GM18499 (cell line): ENCODE measurements at regions not wholly inside any gene's neighbourhood (a gene's known extent, or its start where the extent isn't known, plus 50 kb on each side); places are given as distances from the start of the nearest gene placed in this dataset.
"Not testable (repeated sequence)": the region's sequence is repeated elsewhere in the genome, so short reads cannot be mapped to it uniquely, and the experiment has no call there.

Experiments used
- ATAC-seq: cut with Tn5 transposase; IDR thresholded peaks from one replicate; pipeline ENCODE4 v1.9.1; 2021; ENCODE audit warnings: moderate number of reproducible peaks; ENCODE audit not compliant: insufficient read depth, unreplicated experiment

GRCh38 chr3:154904328-154904727 lies 175.8 kb upstream of the MME start:
- ATAC-seq = no peak

GRCh38 chr3:154902495-154902894 lies 177.6 kb upstream of the MME start:
- not testable (repeated sequence) for ATAC-seq

- no peak for ATAC-seq
These were observed 178.8 kb upstream of the MME start for GRCh38 chr3:154901278-154901677.

GRCh38 chr3:154900816-154901215 lies 179.3 kb upstream of the MME start:
- no peak for ATAC-seq

GRCh38 chr3:154898916-154899315 lies 181.2 kb upstream of the MME start:
- ATAC-seq = no peak

- no peak for ATAC-seq
These were observed 181.7 kb upstream of the MME start for GRCh38 chr3:154898443-154898842.

- no peak for ATAC-seq
These were observed 186.3 kb upstream of the MME start for GRCh38 chr3:154893813-154894212.

- ATAC-seq = no peak
These were observed 190.9 kb upstream of the MME start for GRCh38 chr3:154889227-154889634.

- ATAC-seq = no peak
These were observed 192.2 kb upstream of the MME start for GRCh38 chr3:154887869-154888268.

- no peak for ATAC-seq
These were observed 193.7 kb upstream of the MME start for GRCh38 chr3:154886437-154886836.

- ATAC-seq = no peak
These were observed 194.7 kb upstream of the MME start for GRCh38 chr3:154885418-154885817.

GRCh38 chr3:154884952-154885351 lies 195.2 kb upstream of the MME start:
- ATAC-seq = no peak

GRCh38 chr3:154875142-154875541 lies 205.0 kb upstream of the MME start:
- no peak for ATAC-seq

GRCh38 chr3:154872696-154873095 lies 207.4 kb upstream of the MME start:
- ATAC-seq = no peak

GRCh38 chr3:154872074-154872473 lies 208.0 kb upstream of the MME start:
- ATAC-seq = no peak

GRCh38 chr3:154864947-154865346 lies 215.2 kb upstream of the MME start:
- ATAC-seq = no peak

GRCh38 chr3:154862265-154862664 lies 217.9 kb upstream of the MME start:
- peak; percentile 70 for ATAC-seq

GRCh38 chr3:154852998-154853397 lies 227.1 kb upstream of the MME start:
- not testable (repeated sequence) for ATAC-seq

GRCh38 chr3:154852515-154852914 lies 227.6 kb upstream of the MME start:
- ATAC-seq = no peak

- no peak for ATAC-seq
These were observed 228.5 kb upstream of the MME start for GRCh38 chr3:154851644-154852043.

- ATAC-seq = no peak
These were observed 229.2 kb upstream of the MME start for GRCh38 chr3:154850921-154851320.

- ATAC-seq = no peak
These were observed 230.7 kb upstream of the MME start for GRCh38 chr3:154849408-154849807.

GRCh38 chr3:154844863-154845262 lies 235.3 kb upstream of the MME start:
- ATAC-seq = no peak
